GM12874 (cell line): ENCODE measurements at regions not wholly inside any gene's neighbourhood (a gene's known extent, or its start where the extent isn't known, plus 50 kb on each side); places are given as distances from the start of the nearest gene placed in this dataset.

Experiments
- CTCF ChIP-seq: IDR thresholded peaks from 2 replicates; pipeline ENCODE4 v1.5.1; 2011; ENCODE audit warnings: low read depth, mild to moderate bottlenecking, control low read depth, low read length, moderate library complexity; ENCODE audit not compliant: insufficient read depth

GRCh38 chr17:71881041-71881440, 239.8 kb upstream of the SOX9 start:
- TF ChIP-seq CTCF, result no peak

DNA sequence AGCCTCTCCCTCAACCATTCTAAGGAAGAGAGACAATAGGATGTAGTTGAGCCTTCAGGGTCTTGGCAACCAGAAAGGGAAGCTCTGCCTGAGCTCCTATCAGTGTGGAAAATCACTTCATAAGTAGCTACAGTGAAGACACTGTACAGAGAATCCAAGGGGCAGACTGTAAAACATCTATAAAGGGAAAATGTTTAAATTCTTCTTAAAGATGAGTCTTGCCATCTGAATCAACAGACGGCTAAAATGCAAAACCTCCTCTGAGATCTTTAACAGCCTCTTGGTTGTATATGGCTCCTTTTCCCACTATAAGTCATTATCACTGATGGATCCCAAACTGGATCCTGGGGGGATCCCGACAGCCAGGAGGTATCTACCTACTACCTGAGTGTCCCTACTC, 239.2 kb upstream of the SOX9 start:
- TF ChIP-seq CTCF, result no peak

DNA sequence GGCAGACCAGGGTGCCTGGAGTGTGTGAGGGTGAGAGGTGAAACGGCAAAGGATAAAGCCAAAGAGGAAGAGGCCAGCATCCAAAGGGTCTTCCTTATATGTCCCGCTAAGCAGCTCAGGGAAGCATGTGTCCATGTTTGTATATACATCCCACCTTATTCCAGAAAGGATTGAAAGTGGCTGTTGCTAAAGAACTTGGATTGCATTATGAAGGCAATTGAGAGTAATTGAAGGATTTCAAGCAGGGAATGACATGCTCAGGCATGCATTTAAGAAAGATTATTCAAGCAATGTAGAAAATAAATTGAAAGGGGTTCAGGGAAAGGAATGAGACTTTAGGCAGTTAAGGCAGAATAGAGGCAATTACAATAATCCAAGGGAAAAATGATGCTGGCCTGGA, 237.6 kb upstream of the SOX9 start:
- no peak for TF ChIP-seq CTCF

GRCh38 chr17:71883845-71884244, 237.0 kb upstream of the SOX9 start:
- TF ChIP-seq CTCF, result no peak

DNA sequence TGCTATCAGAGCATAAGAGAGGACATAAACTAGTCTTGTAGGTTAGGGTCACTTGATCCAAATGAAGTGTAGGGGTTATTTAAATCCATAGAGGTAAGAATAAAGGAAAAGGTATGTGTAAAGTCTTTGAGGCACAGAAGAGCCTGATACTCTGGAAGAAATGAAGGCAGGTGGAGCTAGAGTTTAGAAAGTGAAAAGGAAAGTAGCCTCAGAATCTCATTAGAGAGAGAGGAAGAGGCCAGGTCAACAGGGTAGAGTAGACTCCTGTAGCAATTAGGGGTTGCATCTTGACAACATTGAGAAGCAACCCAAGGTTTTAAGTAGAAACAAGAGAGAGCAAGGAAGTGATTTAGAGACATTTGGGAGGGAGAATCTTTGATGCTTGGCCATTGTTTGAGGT, 235.2 kb upstream of the SOX9 start:
- TF ChIP-seq CTCF, result no peak

DNA sequence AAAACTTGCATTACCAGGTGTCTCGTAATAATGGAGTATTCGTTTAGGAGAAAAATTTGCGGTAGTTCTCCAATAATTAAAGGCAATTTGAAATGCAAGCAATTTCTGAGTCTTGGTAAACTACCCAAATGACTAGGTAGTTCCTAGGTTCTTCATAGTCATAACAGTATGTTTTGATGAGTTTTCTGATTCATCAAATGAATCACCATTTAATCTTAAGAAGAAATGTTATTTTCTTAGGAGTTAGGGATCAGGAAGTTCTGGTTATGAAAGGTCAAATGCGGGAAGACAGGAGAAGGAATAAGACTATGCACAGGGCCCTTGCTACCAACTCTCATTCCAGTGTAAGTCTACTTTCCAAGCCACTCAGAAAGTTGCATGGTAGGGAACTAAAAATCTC, 221.5 kb upstream of the SOX9 start:
- no peak for TF ChIP-seq CTCF

GRCh38 chr17:71900621-71901229, 220.1 kb upstream of the SOX9 start:
- no peak for TF ChIP-seq CTCF
